ENCODE measurements at regions not wholly inside any gene's neighbourhood (a gene's known extent, or its start where the extent isn't known, plus 50 kb on each side); places are given as distances from the start of the nearest gene placed in this dataset.

DNA sequence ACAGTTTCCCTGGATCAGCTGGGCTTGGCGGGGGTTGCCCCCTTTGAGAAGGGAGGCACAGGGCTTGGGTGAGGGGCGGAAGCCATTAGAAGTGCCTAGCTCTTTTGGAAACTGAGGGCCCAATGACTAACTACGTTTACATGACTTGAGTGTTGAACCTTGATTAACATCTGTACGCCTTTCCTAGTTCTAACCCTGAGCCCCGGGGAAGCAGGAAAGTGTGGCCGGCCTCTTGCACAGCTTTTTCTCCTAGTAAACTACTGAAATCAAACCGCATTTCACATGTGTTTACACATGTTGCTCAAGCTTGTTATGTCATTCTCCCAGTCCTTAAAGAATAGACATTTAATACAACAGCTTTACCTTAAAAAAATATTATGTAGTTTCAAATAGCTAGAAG is 1356.4 kb upstream of the TMEM132C start:
- TF ChIP-seq, protein P1, sequence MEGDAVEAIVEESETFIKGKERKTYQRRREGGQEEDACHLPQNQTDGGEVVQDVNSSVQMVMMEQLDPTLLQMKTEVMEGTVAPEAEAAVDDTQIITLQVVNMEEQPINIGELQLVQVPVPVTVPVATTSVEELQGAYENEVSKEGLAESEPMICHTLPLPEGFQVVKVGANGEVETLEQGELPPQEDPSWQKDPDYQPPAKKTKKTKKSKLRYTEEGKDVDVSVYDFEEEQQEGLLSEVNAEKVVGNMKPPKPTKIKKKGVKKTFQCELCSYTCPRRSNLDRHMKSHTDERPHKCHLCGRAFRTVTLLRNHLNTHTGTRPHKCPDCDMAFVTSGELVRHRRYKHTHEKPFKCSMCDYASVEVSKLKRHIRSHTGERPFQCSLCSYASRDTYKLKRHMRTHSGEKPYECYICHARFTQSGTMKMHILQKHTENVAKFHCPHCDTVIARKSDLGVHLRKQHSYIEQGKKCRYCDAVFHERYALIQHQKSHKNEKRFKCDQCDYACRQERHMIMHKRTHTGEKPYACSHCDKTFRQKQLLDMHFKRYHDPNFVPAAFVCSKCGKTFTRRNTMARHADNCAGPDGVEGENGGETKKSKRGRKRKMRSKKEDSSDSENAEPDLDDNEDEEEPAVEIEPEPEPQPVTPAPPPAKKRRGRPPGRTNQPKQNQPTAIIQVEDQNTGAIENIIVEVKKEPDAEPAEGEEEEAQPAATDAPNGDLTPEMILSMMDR (IDR thresholded peaks at IDR 0.05) = no peak
- no peak for TF ChIP-seq POLR2A (IDR thresholded peaks at IDR 0.05)
